Stimulated activated CD8-positive, alpha-beta memory T cell treated with anti-CD3 and anti-CD28 coated beads, Interleukin-4, amount 100 ng/mL, for 24 hours (primary cell): ENCODE measurements at regions not wholly inside any gene's neighbourhood (a gene's known extent, or its start where the extent isn't known, plus 50 kb on each side); places are given as distances from the start of the nearest gene placed in this dataset.
"Not testable (repeated sequence)": the region's sequence is repeated elsewhere in the genome, so short reads cannot be mapped to it uniquely, and the experiment has no call there.

Experiments
- DNase-seq: peaks from one replicate; pipeline ENCODE4 v3.0.0-alpha.2; 2020; ENCODE audit warnings: low read depth

- DNase-seq, result not testable (repeated sequence)
Observed at GRCh38 chr16:18263046-18263445, 73.5 kb downstream of the NPIPA8 start.

DNA sequence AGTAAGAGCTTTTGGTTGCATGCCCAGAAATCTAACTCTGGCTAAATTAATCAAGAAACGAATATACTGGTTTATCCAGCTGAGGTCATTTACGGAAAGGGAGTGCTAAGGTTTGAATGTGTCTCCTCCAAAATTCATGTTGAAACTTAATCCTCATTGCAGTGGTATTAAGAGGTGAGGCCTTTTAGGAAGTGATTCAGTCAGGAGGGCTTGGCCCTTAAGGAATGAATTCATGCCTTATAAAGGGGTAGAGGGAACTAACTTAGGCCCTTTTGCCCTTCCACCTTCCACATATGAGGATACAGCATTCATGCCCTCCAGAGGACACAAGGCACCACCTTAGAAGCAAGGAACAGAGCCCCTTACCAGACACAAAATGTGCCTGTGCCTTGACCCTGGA, 74.7 kb downstream of the NPIPA8 start:
- not testable (repeated sequence) for DNase-seq

- DNase-seq, result not testable (repeated sequence)
Observed at GRCh38 chr16:18259496-18260176, 76.9 kb downstream of the NPIPA8 start.

DNA sequence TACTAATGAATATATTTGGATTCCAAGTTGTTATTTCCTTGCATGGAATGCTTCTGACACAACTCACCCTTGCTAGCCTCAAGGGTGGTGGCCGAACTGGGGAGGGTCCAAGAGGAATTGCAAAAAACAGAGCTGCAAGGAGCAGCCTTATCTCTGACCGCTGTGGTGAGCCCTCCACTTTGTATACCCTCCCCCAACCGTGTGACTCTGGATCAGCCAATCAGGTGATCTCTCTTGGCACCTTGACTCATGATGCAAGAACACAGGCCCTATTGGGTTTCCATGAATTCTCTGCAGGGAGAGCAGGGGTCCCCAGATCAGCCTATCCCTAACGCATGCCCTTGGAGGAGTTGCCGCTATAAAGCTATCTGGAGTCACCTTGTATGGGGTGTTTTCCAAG, 83.6 kb downstream of the NPIPA8 start:
- DNase-seq, result not testable (repeated sequence)

GRCh38 chr16:18230505-18230904, 106.0 kb downstream of the NPIPA8 start:
- DNase-seq, result not testable (repeated sequence)

- not testable (repeated sequence) for DNase-seq
Observed at GRCh38 chr16:18222054-18223009, 114.2 kb downstream of the NPIPA8 start.

DNA sequence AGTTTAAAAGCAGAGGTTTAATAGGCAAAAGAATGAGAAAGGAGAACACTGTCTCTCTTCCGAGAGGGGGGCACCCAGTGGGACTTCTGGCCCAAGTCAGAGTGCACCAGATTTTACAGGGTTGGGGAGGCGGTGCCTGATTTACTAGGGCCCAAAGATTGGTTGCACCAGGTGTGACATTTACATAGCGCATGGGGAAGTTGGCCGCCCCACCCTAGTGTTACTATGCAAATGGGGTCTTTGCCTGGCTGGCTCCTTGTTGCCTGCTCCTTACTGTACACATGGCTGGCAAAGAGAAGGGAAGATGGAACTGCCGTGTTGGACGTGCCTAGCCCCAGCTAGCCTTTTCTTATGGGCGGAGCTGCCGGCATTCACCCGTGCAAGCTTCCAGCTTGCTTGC, 118.8 kb downstream of the NPIPA8 start:
- not testable (repeated sequence) for DNase-seq

GRCh38 chr16:18216814-18217213, 119.7 kb downstream of the NPIPA8 start:
- DNase-seq, result not testable (repeated sequence)

DNA sequence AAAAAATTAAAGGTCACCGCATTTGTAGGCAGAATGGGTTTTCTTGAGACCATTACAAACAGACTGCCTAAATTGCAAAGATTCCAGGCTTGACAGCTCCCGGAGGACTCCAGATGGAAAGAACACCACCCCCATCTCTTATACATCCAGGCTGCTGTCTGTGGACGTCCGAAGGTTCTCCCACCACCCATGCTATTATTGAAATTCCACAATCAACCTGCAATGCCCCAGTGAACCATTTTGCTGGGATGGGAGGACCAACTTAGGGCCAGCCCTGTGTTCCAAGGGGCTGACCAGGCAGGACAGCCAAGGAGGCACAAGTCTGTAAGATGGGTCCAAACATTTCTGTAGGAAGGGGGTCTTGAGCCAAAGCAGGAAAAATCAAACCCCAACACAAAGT, 122.7 kb downstream of the NPIPA8 start:
- not testable (repeated sequence) for DNase-seq

- DNase-seq, result not testable (repeated sequence)
Observed at GRCh38 chr16:18211505-18211904, 125.0 kb downstream of the NPIPA8 start.

DNA sequence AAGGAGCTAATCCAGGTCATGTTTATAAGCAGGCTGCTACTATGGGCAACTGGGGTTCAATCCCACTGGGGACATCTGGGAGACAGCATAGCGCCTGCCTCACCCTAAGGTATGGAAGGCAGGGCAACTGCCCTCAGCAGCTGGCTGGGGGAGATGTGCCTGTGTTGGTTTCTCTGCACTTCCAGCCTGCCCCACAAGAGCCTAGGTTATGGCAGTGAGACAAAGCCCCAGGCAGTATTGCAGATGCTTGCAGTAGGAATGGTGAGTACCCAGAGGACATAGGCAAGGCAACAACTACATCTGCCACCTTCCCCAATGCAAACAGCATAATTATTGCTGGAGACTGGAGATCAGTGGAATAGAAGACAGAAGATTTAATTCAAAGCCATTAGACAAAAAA, 131.8 kb downstream of the NPIPA8 start:
- not testable (repeated sequence) for DNase-seq

DNA sequence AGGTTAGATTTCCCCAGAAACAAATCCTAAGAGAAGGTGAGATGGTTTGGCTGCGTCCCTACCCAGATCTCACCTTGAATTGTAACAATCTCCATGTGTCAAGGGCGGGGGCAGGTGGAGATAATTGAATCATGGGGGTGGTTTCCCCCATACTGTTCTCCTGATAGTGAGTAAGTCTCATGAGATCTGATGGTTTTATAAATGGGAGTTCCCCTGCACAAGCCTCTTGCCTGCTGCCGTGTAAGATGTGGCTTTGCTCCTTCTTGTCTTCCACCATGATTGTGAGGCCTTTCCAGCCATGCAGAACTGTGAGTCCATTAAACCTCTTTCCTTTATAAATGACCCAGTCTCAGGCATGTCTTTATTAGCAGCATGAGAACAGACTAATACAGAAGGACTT, 132.2 kb downstream of the NPIPA8 start:
- DNase-seq, result not testable (repeated sequence)

DNA sequence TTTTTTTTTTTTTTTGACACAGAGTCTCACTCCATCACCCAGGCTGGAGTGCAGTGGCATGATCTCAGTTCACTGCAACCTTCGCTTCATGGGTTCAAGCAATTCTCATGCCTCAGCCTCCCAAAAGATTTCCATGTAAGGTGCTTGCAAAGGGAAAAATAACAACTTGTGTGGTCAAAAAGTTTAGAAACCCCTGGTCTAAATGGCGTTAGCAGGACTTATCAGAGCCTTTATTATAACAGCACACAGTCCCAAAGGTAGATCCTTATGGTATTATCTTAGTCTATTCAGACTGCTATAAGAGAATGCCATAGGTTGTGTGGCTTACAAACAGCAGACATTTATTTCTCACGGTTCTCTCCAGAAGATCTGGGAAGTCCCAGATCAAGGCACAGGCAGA, 135.0 kb downstream of the NPIPA8 start:
- DNase-seq, result not testable (repeated sequence)

DNA sequence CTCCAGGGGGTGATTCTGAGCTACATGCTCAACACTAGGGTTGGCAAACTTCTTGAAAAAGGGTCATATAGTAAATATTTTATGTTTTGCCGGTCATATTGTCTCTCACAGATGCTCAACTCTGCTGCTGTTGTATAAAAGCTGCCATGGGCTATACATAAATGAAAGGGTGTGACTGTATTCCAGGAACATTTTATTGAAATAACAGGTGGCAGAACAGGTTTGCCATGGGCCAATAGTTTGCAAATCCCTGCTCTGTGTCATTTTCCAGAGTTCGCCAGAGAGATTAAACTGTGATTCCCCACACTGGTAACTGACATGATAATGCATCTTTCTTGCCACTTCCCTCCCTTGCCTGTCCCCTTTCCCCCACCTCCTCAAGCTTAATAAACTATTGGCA, 144.1 kb downstream of the NPIPA8 start:
- not testable (repeated sequence) for DNase-seq

DNA sequence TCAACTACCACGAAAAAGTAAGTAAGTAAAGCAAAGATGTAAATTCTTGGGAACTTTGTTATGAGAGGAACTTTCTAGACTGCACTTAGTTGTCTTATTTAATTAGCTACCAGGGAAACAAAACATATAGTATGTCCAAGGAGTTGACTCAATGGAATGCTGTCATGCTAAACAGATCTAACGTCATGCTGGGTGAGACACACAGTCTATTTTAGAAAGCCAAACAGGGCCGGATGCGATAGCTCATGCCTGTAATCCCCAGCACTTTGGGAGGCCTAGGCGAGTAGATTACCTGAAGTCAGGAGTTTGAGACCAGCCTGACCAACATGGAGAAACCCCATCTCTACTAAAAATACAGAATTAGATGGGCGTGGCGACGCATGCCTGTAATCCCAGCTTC, 146.4 kb downstream of the NPIPA8 start:
- not testable (repeated sequence) for DNase-seq

GRCh38 chr16:18184755-18185154, 151.8 kb downstream of the NPIPA8 start:
- not testable (repeated sequence) for DNase-seq

GRCh38 chr16:18181028-18181427, 155.5 kb downstream of the NPIPA8 start:
- not testable (repeated sequence) for DNase-seq

- not testable (repeated sequence) for DNase-seq
Observed at GRCh38 chr16:18173945-18174497, 162.5 kb downstream of the NPIPA8 start.

GRCh38 chr16:18162293-18162692, 174.2 kb downstream of the NPIPA8 start:
- not testable (repeated sequence) for DNase-seq

DNA sequence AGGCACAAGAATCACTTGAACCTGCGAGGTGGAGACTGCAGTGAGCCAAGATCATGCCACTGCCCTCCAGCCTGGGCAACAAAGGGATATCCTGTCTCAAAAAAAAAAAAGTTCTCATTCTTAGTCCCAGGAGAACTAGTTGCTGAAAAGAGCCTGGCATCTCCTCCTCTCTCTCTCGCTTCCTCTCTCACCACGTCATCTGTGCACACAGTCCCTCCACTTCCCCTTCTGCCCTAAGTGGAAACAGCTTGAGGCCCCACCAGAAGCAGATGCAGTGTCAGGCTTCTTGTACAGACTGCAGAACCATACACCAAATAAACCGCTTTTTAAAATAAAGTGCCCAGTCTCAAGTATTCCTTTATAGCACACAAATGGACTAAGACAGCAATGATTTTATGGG, 175.3 kb downstream of the NPIPA8 start:
- not testable (repeated sequence) for DNase-seq

GRCh38 chr16:18159185-18159584, 177.4 kb downstream of the NPIPA8 start:
- DNase-seq, result not testable (repeated sequence)

GRCh38 chr16:18157854-18158253, 178.7 kb downstream of the NPIPA8 start:
- DNase-seq, result not testable (repeated sequence)

DNA sequence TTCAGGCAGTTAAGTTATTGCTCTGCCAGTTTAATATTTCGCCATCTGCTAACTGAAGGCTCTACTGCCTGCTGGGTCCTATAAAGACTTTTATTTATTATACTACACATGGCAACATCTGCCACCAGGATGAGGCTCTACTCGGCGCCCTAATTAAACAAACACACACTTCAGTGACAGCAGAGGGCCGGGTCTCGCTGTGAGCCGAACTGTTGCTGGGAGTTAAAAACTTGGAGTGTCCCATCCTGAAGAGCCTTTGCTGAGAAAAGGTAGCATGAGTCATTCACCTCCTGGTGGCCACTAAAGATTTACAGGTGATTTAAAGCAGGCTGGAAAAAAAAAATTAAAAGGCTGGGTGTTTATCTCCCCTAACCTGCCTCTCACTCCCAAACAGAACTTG, 183.7 kb downstream of the NPIPA8 start:
- not testable (repeated sequence) for DNase-seq
